Posterior vena cava (tissue), 2 donors: ENCODE measurements at regions not wholly inside any gene's neighbourhood (a gene's known extent, or its start where the extent isn't known, plus 50 kb on each side); places are given as distances from the start of the nearest gene placed in this dataset.
A peak's percentile ranks its signal among the peaks of the same experiment; 100 is the strongest.

ENCODE experiments used
- DNase-seq: peaks from one replicate; pipeline ENCODE4 v3.0.0-alpha.2; 2020; ENCODE audit warnings: low spot score
- intact Hi-C, 2 donors: fragments of 100-400 bp; cut with DNase I; formaldehyde crosslinking; loops; one replicate each; pipeline versions ENCODE4 v1.14.1 to v1.14.2; 2022 to 2023
- donor health status: DM: yes; HTN: yes; CAD: no.
- donor health status: DM: yes; HTN: yes; CAD: no.

DNA sequence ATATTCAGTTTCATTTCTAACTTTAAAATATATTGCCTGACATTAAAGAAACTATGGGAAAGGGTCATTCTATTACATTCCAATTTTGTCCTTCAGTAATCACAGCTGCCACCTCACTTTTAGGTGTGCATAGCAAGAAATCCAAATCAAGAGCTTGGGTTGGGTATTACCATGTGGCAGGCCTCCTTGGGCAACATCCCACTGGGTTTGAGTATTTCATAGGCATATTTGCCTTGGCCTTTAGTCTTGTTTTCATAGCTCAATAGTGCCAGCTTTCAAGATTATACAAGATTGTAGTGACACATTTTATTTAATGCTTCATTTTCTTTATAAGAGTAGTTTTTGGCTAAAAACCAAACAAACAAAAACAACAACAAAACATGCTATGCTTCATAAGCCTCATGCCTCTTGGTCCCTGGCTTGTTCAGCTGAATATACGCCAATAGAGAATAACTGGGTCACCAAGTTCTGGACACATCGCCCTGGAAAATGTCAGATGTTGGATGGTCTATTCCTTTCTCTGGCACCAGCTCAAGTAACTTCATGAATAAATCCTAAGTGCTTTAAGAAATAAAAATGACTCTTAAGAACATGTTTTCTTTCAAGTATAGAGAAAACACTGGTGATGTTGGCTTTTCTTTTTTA, 167.4 kb upstream of the STARD13 start:
- no peak for DNase-seq
- intact Hi-C loops: no loop called here

DNA sequence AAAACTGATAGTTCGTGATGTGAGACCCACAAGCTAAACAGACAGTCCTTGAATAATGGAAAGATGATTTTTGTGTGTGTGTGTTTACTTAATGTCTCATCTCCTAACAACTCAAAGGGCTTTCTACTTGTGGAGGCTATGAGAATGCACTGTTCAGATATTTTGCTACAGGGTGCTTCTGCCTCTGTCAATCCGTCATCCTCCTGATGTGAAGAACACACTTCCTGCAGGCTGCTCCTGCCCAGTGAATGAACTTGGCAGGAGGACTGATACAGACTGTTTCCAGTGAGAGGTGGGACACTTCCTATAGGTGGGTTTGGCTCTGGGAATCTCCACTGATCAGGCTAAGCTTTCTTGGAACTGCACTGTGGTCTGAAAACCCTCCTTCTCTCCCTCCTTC, 168.4 kb upstream of the STARD13 start:
- intact Hi-C loops: no loop called here
- no peak for DNase-seq

DNA sequence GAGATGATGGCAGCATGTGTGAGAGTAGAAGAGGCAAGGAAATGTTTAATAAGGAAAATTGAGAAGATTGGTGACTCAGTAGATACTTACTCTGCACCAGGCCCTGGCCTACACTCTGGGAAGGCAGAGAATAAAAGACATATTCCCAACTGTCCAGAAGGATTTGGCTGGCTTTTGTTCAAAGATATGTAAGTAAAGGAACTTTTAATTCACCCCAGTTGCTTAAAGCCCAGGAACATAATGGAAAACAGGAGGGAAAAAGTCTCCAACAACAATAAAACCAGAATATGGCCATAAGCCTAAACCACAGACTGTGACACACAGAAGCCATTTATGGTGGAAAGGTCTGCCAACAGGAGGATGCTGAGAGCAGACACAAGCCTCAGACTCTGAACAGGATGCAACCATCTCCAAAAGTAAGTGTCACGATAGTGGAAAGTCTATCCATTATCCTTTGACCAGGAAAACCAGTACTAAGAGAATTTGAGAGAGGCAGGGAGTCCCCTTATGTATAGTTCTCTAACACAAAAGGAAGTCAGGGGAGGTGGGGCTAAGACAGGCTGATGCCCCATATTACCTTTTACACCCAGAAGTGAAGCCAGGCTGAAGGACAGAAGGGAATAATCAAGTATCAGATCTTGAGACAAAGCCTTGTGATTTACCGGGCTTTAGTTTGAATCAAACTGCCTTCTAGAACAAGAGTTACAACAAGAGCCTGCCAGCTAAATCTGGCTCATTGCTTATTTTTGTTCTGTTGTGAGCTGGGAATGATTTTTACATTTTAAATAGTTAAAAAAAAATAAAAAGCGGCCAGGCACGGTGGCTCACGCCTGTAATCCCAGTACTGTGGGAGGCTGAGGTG, 169.5 kb upstream of the STARD13 start:
- DNase-seq: no peak
- intact Hi-C loops: no loop called here

DNA sequence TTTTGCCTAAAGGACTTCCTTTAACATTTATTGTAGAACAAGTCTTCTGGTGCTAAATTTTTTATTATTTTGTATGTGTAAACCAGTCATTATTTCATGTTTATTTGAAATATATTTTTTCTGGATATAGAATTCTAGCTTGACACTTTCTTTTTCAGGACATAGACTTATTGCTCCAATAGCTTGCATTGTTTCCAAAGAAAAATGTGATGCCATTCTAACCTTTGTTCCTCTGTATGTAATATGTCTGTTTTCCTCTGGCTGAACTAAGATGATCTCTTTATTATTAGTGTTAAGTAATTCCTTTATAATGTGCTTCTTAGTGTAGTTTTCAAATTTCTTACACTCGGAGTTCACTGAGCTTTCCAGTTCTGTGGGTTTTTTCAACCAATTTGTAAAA, 174.1 kb upstream of the STARD13 start:
- DNase-seq: no peak
- intact Hi-C loops: no loop called here

DNA sequence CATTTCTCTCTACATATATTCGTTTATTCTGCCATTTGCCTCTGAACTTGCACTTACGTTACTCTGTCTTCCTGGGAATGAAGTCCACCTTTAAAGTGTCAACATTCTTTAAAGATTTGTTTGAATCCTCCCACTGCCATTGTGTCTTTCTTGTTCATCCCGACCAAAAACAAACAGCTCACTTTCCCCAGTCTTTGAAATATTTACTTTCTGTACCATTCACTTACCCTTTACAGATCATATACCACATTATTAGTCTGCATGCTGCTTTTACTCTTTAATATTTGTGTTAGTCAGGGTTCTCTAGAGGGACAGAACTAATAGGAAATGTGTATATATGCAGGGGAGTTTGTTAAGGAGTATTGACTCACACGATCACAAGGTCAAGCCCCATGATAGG, 176.6 kb upstream of the STARD13 start:
- no peak for DNase-seq
- intact Hi-C loops: no loop called here

DNA sequence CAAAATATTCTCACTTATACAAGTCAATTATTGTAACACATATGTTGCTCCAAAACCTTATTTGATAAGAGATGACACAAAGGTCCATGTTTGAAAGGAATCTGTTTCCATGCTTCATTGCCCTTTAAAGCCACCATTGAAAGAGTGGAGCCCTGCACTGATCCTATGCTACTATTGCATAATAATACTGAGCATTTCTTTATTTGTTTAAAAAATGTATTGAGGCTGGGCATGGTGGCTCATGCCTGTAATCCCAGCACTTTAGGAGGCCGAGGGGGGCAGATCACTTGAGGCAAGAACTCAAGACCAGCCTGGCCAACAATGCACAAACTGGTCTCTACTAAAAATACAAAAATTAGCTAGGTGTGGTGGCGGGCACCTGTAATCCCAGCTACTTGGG, 178.8 kb upstream of the STARD13 start:
- intact Hi-C loops: no loop called here
- no peak for DNase-seq

DNA sequence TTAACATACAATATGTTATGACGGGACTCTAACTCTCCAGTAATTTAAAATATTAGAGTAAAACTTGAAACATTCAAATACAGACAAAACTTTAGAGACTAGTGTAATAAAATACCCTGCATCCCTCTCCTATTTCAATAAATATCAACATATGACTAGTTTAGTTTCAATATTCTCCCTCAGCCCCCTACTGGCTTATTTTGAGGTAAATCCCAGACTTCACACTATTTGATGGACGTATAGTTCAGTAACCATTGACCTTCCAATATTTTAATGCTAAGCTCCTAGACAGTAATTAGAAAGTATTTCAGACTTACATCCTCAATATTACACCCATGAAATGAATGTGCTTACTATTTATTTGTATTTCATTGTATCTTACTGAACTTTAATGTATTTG, 180.7 kb upstream of the STARD13 start:
- intact Hi-C loops: no loop called here

GRCh38 chr13:33467556-33467955, 182.0 kb upstream of the STARD13 start:
- intact Hi-C loops: no loop called here
- no peak for DNase-seq

More for the DNA sequence above, 180.7 kb upstream of the STARD13 start:
- no peak for DNase-seq

DNA sequence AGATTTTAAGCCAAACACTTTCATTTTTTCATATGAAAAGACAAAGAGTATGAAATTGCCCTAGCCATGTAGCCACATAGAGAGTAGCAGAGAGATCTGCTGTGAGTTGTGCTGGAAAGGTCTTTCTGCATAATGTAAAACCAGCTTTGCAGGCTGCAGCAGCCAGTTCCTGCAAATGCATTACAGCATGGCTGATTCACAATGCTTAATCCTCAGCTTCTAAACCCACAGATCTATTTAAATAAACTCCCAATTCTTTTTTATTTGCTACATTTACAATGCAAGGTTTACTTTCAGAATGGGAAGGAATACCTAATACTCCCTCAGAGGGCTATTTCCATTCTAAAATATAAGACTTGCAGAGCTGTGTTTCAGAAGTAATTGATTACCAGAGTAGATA, 185.6 kb upstream of the STARD13 start:
- intact Hi-C loops: no loop called here
- no peak for DNase-seq

GRCh38 chr13:33472446-33472845, 186.9 kb upstream of the STARD13 start:
- DNase-seq: no peak
- intact Hi-C loops: no loop called here

DNA sequence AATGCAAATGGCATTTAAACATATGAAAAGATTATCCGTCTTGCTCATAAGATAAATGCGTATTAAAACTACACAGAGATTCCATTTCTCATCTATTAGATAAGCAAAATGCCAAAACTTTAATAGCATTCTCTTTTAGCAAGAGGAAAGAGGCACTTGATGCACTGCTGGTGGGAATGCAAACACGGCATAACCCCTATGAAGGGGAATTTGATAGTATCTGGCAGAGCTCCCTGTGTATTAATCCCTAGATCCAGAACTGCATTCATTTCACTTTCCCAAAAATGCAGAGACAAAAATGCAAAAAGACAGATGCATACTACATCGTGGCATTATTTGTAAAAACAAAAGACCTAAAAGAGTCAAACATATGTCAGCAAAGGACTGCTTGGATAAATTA, 193.6 kb upstream of the STARD13 start:
- intact Hi-C loops: no loop called here
- DNase-seq: no peak

- DNase-seq: no peak
- intact Hi-C loops: no loop called here
Observed at GRCh38 chr13:33480561-33480960, 195.0 kb upstream of the STARD13 start.

GRCh38 chr13:33483471-33483870, 197.9 kb upstream of the STARD13 start:
- DNase-seq: no peak
- intact Hi-C loops: no loop called here

- intact Hi-C loops: no loop called here
- no peak for DNase-seq
Observed at GRCh38 chr13:33485247-33485646, 199.7 kb upstream of the STARD13 start.

DNA sequence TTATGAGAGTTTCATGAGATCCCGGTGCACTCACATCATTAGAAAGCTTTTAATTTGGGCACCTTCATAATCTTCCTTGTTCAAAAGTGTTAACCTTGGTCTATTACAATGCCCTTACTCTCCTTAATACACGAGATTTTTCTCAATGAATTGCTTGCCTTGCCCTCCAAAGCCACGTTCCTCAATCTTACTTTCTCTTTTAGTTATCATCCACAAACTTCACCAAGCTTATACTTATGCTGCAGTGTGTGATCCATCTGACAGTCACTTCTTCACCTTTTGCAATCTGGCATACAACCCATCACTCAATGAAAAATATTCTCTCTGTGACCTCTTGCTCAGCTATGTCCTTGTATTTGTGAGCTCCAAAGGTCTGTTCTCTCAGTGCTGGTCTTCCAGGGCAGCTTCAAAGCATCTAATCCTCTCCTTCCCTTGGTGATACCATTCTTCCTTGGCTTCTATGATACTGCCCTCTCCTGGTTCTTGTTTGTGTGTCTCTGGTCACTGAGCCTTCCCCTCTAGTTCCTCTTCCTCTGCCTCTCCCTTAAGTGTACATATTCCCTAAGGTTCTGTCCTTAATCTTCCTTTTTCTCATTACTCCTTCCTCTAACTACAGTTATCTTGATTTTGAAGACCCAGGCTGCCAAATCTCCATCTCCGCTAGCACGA, 202.2 kb upstream of the STARD13 start:
- intact Hi-C loops: no loop called here

GRCh38 chr13:33489563-33489962, 204.0 kb upstream of the STARD13 start:
- intact Hi-C loops: no loop called here
- no peak for DNase-seq

More for the DNA sequence above, 202.2 kb upstream of the STARD13 start:
- no peak for DNase-seq

DNA sequence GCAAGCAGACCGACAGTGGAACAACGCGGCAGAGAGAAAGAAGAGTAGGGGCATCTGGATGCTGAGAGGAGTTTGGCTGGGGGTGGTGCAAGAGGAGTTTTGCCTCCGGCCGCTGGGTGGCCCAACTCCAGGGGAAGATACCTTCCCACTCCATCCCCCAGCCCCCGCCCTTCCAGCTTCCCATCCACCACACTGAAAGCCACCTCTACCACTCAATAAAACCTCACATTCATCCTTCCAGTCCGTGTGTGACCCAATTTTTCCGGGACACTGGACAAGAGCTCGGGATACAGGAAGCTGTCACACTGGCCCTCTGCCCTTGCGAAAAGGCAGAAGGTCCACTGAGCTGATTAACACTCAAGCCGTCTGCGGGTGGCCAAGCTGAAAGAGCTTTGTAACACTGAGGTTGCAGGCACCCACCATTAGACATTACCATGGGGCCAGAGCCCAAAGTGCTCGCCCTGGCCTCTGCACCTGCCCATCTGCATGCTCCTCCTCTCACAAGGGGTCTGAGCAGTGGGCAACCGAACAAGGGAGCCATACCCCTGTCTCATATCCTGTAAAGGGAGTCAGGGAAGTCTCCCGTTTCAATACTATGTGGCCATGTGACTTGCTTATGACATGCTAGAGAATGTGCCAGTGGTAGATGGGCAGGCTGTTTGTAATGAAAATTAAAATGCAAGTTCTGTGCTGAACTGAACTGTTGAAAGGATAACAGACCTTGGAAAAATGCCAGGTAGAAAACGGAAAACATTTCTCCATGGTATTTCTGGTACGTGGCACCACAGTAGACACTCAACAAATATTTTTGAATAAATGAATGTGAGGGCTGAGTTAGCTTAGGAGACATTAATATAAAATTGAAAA, 205.1 kb upstream of the STARD13 start:
- intact Hi-C loops: loop anchor here in 1 of 2 donors (5.0 kb wide), 1 partner anchor 688 kb away; no protein-coding TSS in a partner anchor
- peak; percentile 75 for DNase-seq

DNA sequence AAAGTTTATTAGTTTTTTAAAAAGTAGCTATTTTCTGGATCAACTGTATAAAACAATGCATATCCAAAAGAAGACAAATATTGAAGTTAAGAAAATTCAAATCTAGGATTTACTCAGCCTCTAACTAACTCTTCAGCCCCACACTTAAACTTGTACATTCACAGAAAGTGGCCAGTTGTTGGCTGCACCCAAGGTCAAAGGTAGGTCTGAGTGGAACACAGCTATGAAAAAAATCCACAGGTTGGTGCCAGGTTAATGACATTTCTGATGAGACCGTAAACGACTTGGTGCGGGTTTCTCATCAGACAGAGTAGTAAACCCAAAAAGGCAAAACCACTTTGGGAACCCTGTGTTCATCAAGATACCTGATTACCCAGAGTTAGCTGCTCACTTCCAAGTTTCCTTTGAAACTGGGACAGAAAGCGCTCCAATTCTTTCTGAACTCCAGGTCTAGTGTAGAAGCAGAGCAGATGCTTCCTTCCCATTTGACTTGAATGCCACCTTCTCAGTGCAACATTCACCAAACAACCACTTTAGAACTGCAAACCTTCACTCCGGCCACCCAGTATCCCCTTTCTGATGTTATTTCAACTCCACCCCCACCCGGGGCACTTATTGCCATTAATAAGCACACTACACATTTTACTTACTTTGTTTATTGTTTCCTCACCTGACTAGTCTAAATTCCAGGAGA, 208.3 kb upstream of the STARD13 start:
- intact Hi-C loops: loop anchor here in 1 of 2 donors (5.0 kb wide), 1 partner anchor 692 kb away; no protein-coding TSS in a partner anchor
- no peak for DNase-seq
